Ishikawa (cell line): ENCODE measurements at regions not wholly inside any gene's neighbourhood (a gene's known extent, or its start where the extent isn't known, plus 50 kb on each side); places are given as distances from the start of the nearest gene placed in this dataset.

Source experiments
- CREB1 ChIP-seq: IDR thresholded peaks from 2 replicates; pipeline ENCODE4 v1.6.1; 2012; ENCODE audit warnings: low read depth
- EGR1 ChIP-seq: IDR thresholded peaks from 2 replicates; pipeline ENCODE4 v1.6.1; 2012
- NFIC ChIP-seq: IDR thresholded peaks from 2 replicates; pipeline ENCODE4 v1.6.1; 2012
- RAD21 ChIP-seq: IDR thresholded peaks from 2 replicates; pipeline ENCODE4 v1.6.1; 2012; ENCODE audit warnings: low read depth
- REST ChIP-seq: IDR thresholded peaks from 2 replicates; pipeline ENCODE4 v1.6.1; 2012; ENCODE audit warnings: low read depth, mild to moderate bottlenecking
- TAF1 ChIP-seq: IDR thresholded peaks from 2 replicates; pipeline ENCODE4 v1.6.1; 2012; ENCODE audit warnings: low read depth, mild to moderate bottlenecking
- TCF12 ChIP-seq: IDR thresholded peaks from 2 replicates; pipeline ENCODE4 v1.6.1; 2012; ENCODE audit warnings: low read depth
- TEAD4 ChIP-seq: IDR thresholded peaks from 2 replicates; pipeline ENCODE4 v1.6.1; 2012
- YY1 ChIP-seq: IDR thresholded peaks from 2 replicates; pipeline ENCODE4 v1.6.1; 2012; ENCODE audit warnings: low read depth
- ZBTB7A ChIP-seq: IDR thresholded peaks from 2 replicates; pipeline ENCODE4 v1.6.1; 2012; ENCODE audit warnings: low read depth

- TF ChIP-seq ZBTB7A: no peak
- no peak for TF ChIP-seq REST
- TF ChIP-seq TCF12: no peak
- TF ChIP-seq NFIC: no peak
- no peak for TF ChIP-seq CREB1
- TF ChIP-seq YY1: no peak
- TF ChIP-seq RAD21: no peak
- no peak for TF ChIP-seq EGR1
- TF ChIP-seq TEAD4: no peak
- no peak for TF ChIP-seq TAF1
These were observed 147.0 kb downstream of the EMX2 start for GRCh38 chr10:117689566-117689965.
